HepG2 (cell line): ENCODE measurements at regions not wholly inside any gene's neighbourhood (a gene's known extent, or its start where the extent isn't known, plus 50 kb on each side); places are given as distances from the start of the nearest gene placed in this dataset.

Source experiments
- ATAC-seq: fragments of 200-7000 bp; cut with Tn5 transposase; 3 replicates; pipeline ENCODE4 v1.9.1; 2020; ENCODE audit warnings: mild to moderate bottlenecking, moderate library complexity
- BruUV-seq: library from RNA; stranded (reverse); fragments of 400-500 nt; replicated peaks from 2 replicates; lab custom pipeline; 2021; lab: Mats Ljungman, UMichigan
- CTCF ChIA-PET: fragments of 300-600 bp; formaldehyde crosslinking; extraction: SDS; loops from one replicate; lab custom pipeline; 2021; ENCODE audit warnings: low total read pairs, inconsistent platforms, low intra/inter-chr PET ratio; lab: Yijun Ruan, JAX
- POLR2A ChIA-PET: fragments of 350-600 bp; sonication (Branson Sonifier 250); formaldehyde crosslinking; loops from one replicate; lab custom pipeline; 2020; ENCODE audit warnings: antibody characterized with exemption, inconsistent platforms; lab: Yijun Ruan, JAX
- DNase-seq: peaks from one replicate; pipeline ENCODE4 v3.0.0-alpha.2; 2015; ENCODE audit warnings: low spot score
- FAIRE-seq: peaks from 3 replicates; lab custom pipeline; 2011; peaks lifted over from hg19 to GRCh38; lab: Jason Lieb, UNC
- H2AFZ ChIP-seq: one replicate; pipeline ENCODE4 v1.6.1; 2011; ENCODE audit warnings: low read length, inconsistent platforms
- H3K27ac ChIP-seq: fragments of 300-600 bp; 3 replicates; pipeline ENCODE4 v1.8.0; 2011; ENCODE audit warnings: mixed run types, mild to moderate bottlenecking, mixed read lengths, low read length, inconsistent platforms; ENCODE audit not compliant: insufficient read depth; ENCODE audit errors: extremely low read length
- H3K27me3 ChIP-seq, 2 experiments: fragments of 200-600 bp in 1 of 2; 2 replicates in 1 of 2; 3 replicates in 1 of 2; pipeline versions ENCODE4 v1.6.0 to v1.8.0; 2011; ENCODE audit warnings: low read length in 2 of 2, mild to moderate bottlenecking in 2 of 2, moderate library complexity in 2 of 2, inconsistent platforms in 1 of 2; ENCODE audit not compliant: insufficient read depth in 2 of 2, control insufficient read depth in 1 of 2
- H3K36me3 ChIP-seq, 2 experiments: fragments of 200-600 bp in 1 of 2; replicated peaks in 1 of 2; 2 replicates in 1 of 2; 3 replicates in 1 of 2; pipeline versions ENCODE4 v1.5.1 to v1.8.0; 2011; ENCODE audit warnings: low read length in 2 of 2, inconsistent platforms in 1 of 2; ENCODE audit not compliant: insufficient read depth in 2 of 2, control insufficient read depth in 1 of 2
- H3K4me1 ChIP-seq: 2 replicates; pipeline ENCODE4 v1.5.1; 2012; ENCODE audit warnings: low read length, inconsistent platforms; ENCODE audit not compliant: insufficient read depth
- H3K4me2 ChIP-seq: 2 replicates; pipeline ENCODE4 v1.6.0; 2011; ENCODE audit warnings: low read depth, low read length, inconsistent platforms
- H3K4me3 ChIP-seq, 3 experiments: fragments of 200-600 bp in 1 of 3; sonication (generic), shearing (Covaris generic) in 1 of 3; replicated peaks in 1 of 3; 2 replicates each; pipeline ENCODE4 v1.5.1; 2011 to 2016; ENCODE audit warnings: low read length in 3 of 3, inconsistent platforms in 2 of 3, low read depth in 2 of 3, mild to moderate bottlenecking in 2 of 3, control low read depth in 1 of 3, mixed read lengths in 1 of 3; ENCODE audit not compliant: insufficient read depth in 1 of 3
- H3K79me2 ChIP-seq: one replicate; pipeline ENCODE4 v1.6.1; 2011; ENCODE audit warnings: low read length, inconsistent platforms; ENCODE audit not compliant: insufficient read depth
- H3K9ac ChIP-seq: 2 replicates; pipeline ENCODE4 v1.6.0; 2011; ENCODE audit warnings: mild to moderate bottlenecking, low read depth, low read length, inconsistent platforms; ENCODE audit not compliant: insufficient read depth
- H3K9me3 ChIP-seq: 2 replicates; pipeline ENCODE4 v1.5.1; 2012; ENCODE audit warnings: mild to moderate bottlenecking, low read length
- H4K20me1 ChIP-seq: 2 replicates; pipeline ENCODE4 v1.6.0; 2011; ENCODE audit warnings: inconsistent platforms, mild to moderate bottlenecking, low read length, moderate library complexity; ENCODE audit not compliant: insufficient read depth
- MEIS1 ChIP-seq: sonication (generic); formaldehyde crosslinking; IDR thresholded peaks from 2 replicates; pipeline ENCODE4 v1.9.0; 2021; ENCODE audit warnings: mild to moderate bottlenecking, missing genetic modification reagents, moderate library complexity, borderline replicate concordance
- NCOR1 ChIP-seq: fragments of 200-600 bp; sonication (generic); IDR thresholded peaks from 2 replicates; pipeline ENCODE4 v1.7.0; 2017; ENCODE audit warnings: antibody characterized with exemption, low read length, borderline replicate concordance
- PAWR ChIP-seq: sonication (generic); formaldehyde crosslinking; IDR thresholded peaks from 2 replicates; pipeline ENCODE4 v1.4.0; 2020; ENCODE audit warnings: missing genetic modification reagents, mild to moderate bottlenecking, borderline replicate concordance
- RARA ChIP-seq: IDR thresholded peaks from 2 replicates; pipeline ENCODE4 v1.6.1; 2016; ENCODE audit warnings: missing genetic modification reagents, missing compliant biosample characterization
- RFXAP ChIP-seq: sonication (generic); formaldehyde crosslinking; IDR thresholded peaks from 2 replicates; pipeline ENCODE4 v1.4.0; 2020; ENCODE audit warnings: missing genetic modification reagents, borderline replicate concordance
- ZNF274 ChIP-seq: sonication (generic); formaldehyde crosslinking; IDR thresholded peaks from 2 replicates; pipeline ENCODE4 v1.5.1; 2020; ENCODE audit warnings: mild to moderate bottlenecking, missing genetic modification reagents
- ZNF737 ChIP-seq: sonication (generic); formaldehyde crosslinking; IDR thresholded peaks from 2 replicates; pipeline ENCODE4 v1.5.0; 2020; ENCODE audit warnings: missing genetic modification reagents, mild to moderate bottlenecking, borderline replicate concordance
- ZNF841 ChIP-seq: sonication (generic); formaldehyde crosslinking; IDR thresholded peaks from 2 replicates; pipeline ENCODE4 v1.8.1; 2023; ENCODE audit warnings: missing genetic modification reagents, borderline replicate concordance
- WGBS: methylation state at CpG from one replicate; pipeline ENCODE4 v1.1.6; 2017; ENCODE audit warnings: low lambda C conversion rate; 5-methylcytosine and 5-hydroxymethylcytosine counted together
- in situ Hi-C: cut with HindIII; loops from 2 replicates; pipeline ENCODE4 v1.10.0; 2017; ENCODE audit warnings: low pct_unique_long_range_greater_than_20kb; ENCODE audit not compliant: extremely low pct_ligation_motif_present
- intact Hi-C: fragments of 100-400 bp; cut with micrococcal nuclease; formaldehyde crosslinking; loops from one replicate; pipeline ENCODE4 v1.10.0; 2022; ENCODE audit not compliant: unreplicated experiment
- TF ChIP-seq, protein P1 (sequence below): sonication (generic); formaldehyde crosslinking; IDR thresholded peaks from 2 replicates; pipeline ENCODE4 v1.5.1; 2020; ENCODE audit warnings: mild to moderate bottlenecking, missing genetic modification reagents, borderline replicate concordance

DNA sequence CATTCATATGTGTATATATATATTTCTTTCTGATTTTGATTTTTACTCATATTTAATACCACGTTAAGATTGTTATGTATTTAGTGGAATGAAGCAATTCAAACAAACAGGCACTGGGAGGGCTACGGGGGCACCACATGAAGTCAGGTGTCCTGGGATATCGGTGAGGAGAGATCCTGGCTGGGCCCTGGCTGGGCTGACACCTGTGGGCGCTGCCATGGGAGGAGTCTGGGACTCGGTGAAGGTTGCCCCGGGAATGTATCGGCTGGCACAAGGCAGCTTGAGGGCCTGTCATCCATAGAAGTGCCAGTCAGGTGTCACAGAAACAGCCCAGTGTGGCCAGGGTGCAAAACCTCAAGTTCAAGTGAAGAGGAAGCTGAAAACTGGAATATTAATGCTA is 766.9 kb upstream of the ARPP21 start:
- ATAC-seq: no peak
- Histone ChIP-seq H3K4me3 (no peak overlapping the region), H3K36me3 (no peaks in the 10 kb centered on the region)
- TF ChIP-seq MEIS1 (CRISPR knock-in tag) (no peak), RFXAP (CRISPR knock-in tag) (no peak), ZNF737 (CRISPR knock-in tag) (no peak), ZNF274 (CRISPR knock-in tag) (no peak), ZNF841 (CRISPR knock-in tag) (no peak), PAWR (CRISPR knock-in tag) (no peak)
- TF ChIP-seq, all 625 proteins: peak for 0
- intact Hi-C loops: no loop called here
- BruUV-seq: no TSS peak
- in situ Hi-C loops: no loop called here
- 0 out of 2 replicates have a peak, but pooled peaks cover 6% of the 10 kb centered on the region for H3K9me3 ChIP-seq
- FAIRE-seq (no peak), DNase-seq (no peak)
- no peak overlapping the region for H3K4me2 ChIP-seq
- no peaks in the 10 kb centered on the region for H3K27me3 ChIP-seq
- no peak overlapping the region for H2AFZ ChIP-seq
- H3K9ac ChIP-seq: no peak overlapping the region
- CTCF ChIA-PET: no interaction called here
- no peak overlapping the region for H3K27ac ChIP-seq
- H4K20me1 ChIP-seq: no peaks in the 10 kb centered on the region
- 0% methylated on average over 6 of the region's 7 CpGs for WGBS
- no peaks in the 10 kb centered on the region for H3K79me2 ChIP-seq
- H3K4me1 ChIP-seq: no peaks in the 10 kb centered on the region
- POLR2A ChIA-PET: no interaction called here

DNA sequence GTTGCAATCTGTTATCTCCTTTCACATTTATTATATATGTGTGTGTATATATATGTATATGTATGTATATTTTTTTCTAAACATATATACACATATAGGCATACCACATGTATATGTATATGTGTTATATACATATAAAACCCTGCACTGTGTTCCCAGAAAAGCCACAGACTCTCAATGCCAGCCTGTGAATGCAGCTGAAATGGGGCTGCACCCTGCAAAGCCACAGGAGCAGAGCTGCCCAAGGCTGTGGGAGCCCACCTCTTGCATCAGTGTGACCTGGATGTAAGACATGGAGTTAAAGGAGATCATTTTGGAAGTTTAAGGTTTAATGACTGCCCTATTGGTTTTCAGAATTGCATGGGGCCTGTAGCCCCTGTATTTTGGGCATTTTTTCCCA is 762.3 kb upstream of the ARPP21 start:
- no peaks in the 10 kb centered on the region for H3K9me3 ChIP-seq
- CTCF ChIA-PET: no interaction called here
- H3K4me3 ChIP-seq: no peak overlapping the region
- POLR2A ChIA-PET: no interaction called here
- H3K79me2 ChIP-seq: no peaks in the 10 kb centered on the region
- no peaks in the 10 kb centered on the region for H3K36me3 ChIP-seq
- no peak overlapping the region for H2AFZ ChIP-seq
- ATAC-seq: no peak
- H3K9ac ChIP-seq: no peak overlapping the region
- in situ Hi-C loops: no loop called here
- TF ChIP-seq, protein P1, sequence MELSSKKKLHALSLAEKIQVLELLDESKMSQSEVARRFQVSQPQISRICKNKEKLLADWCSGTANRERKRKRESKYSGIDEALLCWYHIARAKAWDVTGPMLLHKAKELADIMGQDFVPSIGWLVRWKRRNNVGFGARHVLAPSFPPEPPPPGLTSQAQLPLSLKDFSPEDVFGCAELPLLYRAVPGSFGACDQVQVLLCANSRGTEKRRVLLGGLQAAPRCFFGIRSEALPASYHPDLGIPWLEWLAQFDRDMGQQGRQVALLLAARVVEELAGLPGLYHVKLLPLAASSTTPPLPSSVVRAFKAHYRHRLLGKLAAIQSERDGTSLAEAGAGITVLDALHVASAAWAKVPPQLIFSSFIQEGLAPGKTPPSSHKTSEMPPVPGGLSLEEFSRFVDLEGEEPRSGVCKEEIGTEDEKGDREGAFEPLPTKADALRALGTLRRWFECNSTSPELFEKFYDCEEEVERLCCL (CRISPR knock-in tag): no peak
- no peak for TF ChIP-seq RARA (CRISPR knock-in tag)
- no peak for TF ChIP-seq NCOR1
- H3K27ac ChIP-seq: no peak overlapping the region
- H4K20me1 ChIP-seq: no peaks in the 10 kb centered on the region
- FAIRE-seq: no peak
- no peak overlapping the region for H3K4me2 ChIP-seq
- no TSS peak for BruUV-seq
- H3K27me3 ChIP-seq: no peaks in the 10 kb centered on the region
- DNase-seq: no peak
- no peaks in the 10 kb centered on the region for H3K4me1 ChIP-seq
- intact Hi-C loops: no loop called here
